C4-2B (cell line): ENCODE measurements at regions not wholly inside any gene's neighbourhood (a gene's known extent, or its start where the extent isn't known, plus 50 kb on each side); places are given as distances from the start of the nearest gene placed in this dataset.

Experiments used
- H3K27ac ChIP-seq: fragments of 450-650 bp; 2 replicates; pipeline ENCODE4 v1.5.1; 2017
- ZFX ChIP-seq: fragments of 450-650 bp; IDR thresholded peaks from 2 replicates; pipeline ENCODE4 v1.6.1; 2017
- TF ChIP-seq, protein P1 (sequence below): fragments of 450-650 bp; conservative IDR thresholded peaks from 2 replicates; pipeline ENCODE4 v1.5.1; 2017; ENCODE audit warnings: mild to moderate bottlenecking

- no peak overlapping the region for H3K27ac ChIP-seq
- TF ChIP-seq ZFX: no peak
- TF ChIP-seq, protein P1, sequence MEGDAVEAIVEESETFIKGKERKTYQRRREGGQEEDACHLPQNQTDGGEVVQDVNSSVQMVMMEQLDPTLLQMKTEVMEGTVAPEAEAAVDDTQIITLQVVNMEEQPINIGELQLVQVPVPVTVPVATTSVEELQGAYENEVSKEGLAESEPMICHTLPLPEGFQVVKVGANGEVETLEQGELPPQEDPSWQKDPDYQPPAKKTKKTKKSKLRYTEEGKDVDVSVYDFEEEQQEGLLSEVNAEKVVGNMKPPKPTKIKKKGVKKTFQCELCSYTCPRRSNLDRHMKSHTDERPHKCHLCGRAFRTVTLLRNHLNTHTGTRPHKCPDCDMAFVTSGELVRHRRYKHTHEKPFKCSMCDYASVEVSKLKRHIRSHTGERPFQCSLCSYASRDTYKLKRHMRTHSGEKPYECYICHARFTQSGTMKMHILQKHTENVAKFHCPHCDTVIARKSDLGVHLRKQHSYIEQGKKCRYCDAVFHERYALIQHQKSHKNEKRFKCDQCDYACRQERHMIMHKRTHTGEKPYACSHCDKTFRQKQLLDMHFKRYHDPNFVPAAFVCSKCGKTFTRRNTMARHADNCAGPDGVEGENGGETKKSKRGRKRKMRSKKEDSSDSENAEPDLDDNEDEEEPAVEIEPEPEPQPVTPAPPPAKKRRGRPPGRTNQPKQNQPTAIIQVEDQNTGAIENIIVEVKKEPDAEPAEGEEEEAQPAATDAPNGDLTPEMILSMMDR: no peak
Measured at GRCh38 chr9:89794918-89795317, 190.1 kb downstream of the GADD45G start.

GRCh38 chr9:89795538-89796195 lies 190.9 kb downstream of the GADD45G start:
- H3K27ac ChIP-seq: no peak overlapping the region
- no peak for TF ChIP-seq ZFX
- TF ChIP-seq, protein P1: no peak

DNA sequence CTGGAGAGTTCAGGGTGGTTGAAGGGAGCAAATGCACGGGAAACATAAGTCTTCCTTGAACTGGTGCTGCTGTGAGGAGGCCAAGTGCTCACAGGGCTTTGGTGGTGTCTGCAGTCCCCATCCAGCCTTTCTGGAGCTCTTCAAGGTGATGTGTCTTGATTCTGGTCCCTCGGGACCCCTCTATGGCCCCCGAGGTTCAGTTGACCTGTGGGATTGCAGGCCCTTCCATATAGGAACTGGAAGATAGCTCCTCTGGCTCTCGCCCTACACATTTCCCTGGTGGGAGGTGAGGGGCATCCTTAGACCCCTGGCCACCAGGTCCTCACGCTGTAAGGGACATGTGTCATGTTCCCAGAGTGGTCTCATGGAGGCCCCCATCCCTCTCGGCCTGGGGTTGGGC lies 191.8 kb downstream of the GADD45G start:
- TF ChIP-seq, protein P1: no peak
- no peak for TF ChIP-seq ZFX
- peak overlapping the region; percentile 28; the same call in 1 of the 2 replicates for H3K27ac ChIP-seq

GRCh38 chr9:89797255-89797654 lies 192.4 kb downstream of the GADD45G start:
- peak overlapping the region; percentile 28; the same call in 1 of the 2 replicates for H3K27ac ChIP-seq
- TF ChIP-seq ZFX: no peak
- TF ChIP-seq, protein P1: no peak

DNA sequence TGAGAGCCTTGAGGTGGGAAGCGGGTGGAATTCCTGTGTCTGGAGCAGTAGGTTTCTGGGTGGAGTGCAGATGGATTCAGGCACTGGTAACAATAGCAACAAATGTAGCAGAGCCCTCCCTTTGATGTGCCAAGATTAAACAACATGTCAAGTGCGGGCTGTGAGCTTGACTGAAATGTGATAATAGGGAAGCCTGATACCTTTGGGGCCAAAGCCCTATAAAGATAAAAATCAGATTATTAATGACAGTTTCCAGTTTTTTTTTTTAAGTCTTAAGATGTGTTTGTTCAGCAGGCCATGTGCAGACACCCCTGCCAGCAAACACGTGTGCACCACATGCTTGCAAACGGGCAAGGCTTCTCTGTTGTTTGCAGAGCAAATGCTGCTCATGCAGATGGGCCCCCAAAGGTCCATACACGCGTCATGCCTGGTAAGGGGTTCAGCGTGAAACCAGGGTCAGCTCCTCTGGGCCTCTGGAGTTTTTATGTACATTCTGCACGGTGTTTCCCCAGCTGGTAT lies 193.2 kb downstream of the GADD45G start:
- peak overlapping the region; percentile 58 for H3K27ac ChIP-seq
- TF ChIP-seq, protein P1: no peak
- no peak for TF ChIP-seq ZFX

GRCh38 chr9:89798547-89799120 lies 193.8 kb downstream of the GADD45G start:
- no peak for TF ChIP-seq ZFX
- TF ChIP-seq, protein P1: no peak
- peak overlapping the region; percentile 58 for H3K27ac ChIP-seq

DNA sequence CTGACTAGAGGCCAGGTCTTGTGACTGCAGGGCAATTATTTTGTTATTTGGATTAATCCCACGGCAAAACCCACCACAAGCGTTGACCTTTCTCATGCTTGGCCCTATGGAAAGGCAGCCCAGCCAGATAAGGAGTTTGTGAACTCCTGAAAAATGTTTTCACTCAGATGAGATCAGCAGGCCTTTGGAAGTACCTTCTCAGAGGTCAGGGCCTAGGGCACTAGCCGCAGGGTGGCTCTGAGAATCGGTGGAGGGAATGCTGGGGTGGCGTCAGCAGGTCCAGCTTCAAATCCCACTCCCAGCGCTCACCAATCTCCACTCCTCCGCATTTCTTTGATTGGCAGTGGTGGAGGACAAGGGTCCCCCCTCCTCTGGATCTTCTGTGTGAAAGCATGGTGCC lies 194.4 kb downstream of the GADD45G start:
- H3K27ac ChIP-seq: peak overlapping the region; percentile 58
- no peak for TF ChIP-seq ZFX
- TF ChIP-seq, protein P1: no peak
